ENCODE measurements at regions not wholly inside any gene's neighbourhood (a gene's known extent, or its start where the extent isn't known, plus 50 kb on each side); places are given as distances from the start of the nearest gene placed in this dataset.

DNA sequence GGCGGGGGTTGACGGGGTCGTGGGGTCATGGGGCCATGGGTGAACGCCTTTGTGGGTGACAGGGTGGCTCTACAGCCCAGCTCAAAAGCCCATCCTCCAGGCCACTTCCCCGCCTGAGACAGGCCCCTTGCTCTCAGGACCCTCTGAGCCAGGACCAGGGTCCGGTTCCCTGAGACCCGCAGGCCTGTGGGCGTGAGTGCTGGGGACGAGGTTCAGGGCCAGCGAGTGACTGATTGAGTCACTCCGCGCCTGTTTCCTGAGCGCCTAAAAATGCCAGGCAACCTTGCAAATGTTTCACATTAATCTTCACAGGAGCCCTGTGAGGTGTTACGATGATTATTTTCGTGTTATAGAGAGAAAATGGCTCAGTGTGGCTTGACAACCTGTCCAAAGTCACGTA is 97.8 kb downstream of the ZNF674 start:
- Histone ChIP-seq H3K4me1 (ENCODE audit: insufficient read depth) (no peaks in the 10 kb centered on the region), H3K36me3 (ENCODE audit: insufficient read depth) (no peaks in the 10 kb centered on the region), H3K4me3 (ENCODE audit: low read depth, low read length) (peak overlapping the region; percentile 62), H3K27ac (ENCODE audit: low read depth) (no peak overlapping the region)
- WGBS = 1% methylated on average over 15 of the region's 16 CpGs
- DNase-seq (ENCODE audit: extremely low spot score) = no peak

DNA sequence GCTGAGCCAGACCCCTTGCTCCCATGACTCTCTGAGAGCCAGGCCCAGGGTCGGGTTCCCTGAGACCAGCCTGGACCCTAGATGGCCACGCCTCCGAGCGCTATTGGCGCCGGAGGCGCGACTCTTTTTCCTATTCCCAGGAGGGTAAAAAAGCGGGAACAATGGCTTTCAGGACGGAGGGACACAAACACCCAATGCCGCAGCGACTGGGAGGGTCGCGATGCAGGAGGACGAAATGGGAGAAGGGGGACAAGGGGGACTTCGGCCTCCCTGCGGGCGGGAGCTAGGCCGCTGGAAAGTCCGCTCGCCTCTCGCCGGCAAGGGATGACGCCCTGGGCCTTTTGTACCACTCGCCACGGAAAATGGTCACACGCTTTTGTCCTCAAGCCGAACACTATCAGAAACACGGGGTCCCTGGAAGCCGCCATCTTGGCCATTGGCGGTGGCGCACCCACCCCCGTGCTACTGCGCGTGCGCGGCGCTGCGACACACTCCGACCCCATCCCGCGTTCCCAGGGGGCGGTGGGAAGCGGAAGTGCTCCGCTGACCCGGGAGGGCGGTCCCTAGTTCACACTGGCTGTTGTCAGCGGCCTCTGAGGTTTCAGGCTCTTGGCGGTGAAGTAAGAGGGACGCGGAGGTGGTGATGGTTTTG is 98.4 kb downstream of the ZNF674 start:
- peak overlapping the region; percentile 62 for H3K4me3 ChIP-seq (ENCODE audit: low read depth, low read length)
- no peak overlapping the region for H3K27ac ChIP-seq (ENCODE audit: low read depth)
- DNase-seq (ENCODE audit: extremely low spot score) = no peak
- no peaks in the 10 kb centered on the region for H3K36me3 ChIP-seq (ENCODE audit: insufficient read depth)
- under 1% methylated on average over 50 of the region's 51 CpGs for WGBS
- H3K4me1 ChIP-seq (ENCODE audit: insufficient read depth) = no peaks in the 10 kb centered on the region

DNA sequence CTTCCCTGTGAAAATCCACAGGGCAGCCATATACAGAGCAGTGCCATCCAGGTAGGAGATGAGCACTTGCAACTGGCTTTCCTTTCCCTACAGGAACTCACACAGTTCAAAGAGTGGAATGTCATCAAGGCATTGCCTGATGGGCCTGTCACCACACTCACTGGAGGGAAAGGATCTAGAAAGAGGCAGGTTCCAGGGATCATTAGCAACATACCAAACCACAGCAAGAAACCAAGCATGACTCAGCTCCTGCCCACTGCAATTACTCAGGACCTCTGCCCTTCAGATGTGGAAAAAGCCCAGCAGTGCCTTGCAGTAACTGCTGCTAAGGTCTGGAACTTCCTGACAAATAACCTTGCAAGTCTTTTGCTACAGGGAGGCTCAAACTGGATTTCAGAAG is 101.2 kb downstream of the ZNF674 start:
- no peak overlapping the region for H3K27ac ChIP-seq (ENCODE audit: low read depth)
- no peaks in the 10 kb centered on the region for H3K36me3 ChIP-seq (ENCODE audit: insufficient read depth)
- H3K4me3 ChIP-seq (ENCODE audit: low read depth, low read length) = no peak overlapping the region
- H3K4me1 ChIP-seq (ENCODE audit: insufficient read depth) = no peaks in the 10 kb centered on the region
- no peak for DNase-seq (ENCODE audit: extremely low spot score)

DNA sequence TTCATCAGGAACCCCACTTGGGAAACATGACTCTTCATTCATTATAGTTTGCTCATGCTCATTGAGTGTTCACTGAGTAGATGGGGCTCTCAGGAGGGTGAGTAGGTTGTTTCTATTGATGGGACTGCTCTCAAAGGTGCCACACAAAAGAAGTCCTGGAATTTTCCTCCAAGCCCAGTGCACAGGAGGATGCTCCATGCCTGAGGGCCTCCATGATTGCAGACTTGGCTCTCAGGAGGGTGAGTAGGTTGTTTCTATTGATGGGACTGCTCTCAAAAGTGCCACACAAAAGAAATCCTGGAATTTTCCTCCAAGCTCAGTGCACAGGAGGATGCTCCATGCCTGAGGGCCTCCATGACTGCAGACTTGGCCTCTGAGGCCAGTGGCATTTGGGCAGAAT is 108.5 kb downstream of the ZNF674 start:
- Histone ChIP-seq H3K27ac (ENCODE audit: low read depth) (no peak overlapping the region), H3K36me3 (ENCODE audit: insufficient read depth) (no peaks in the 10 kb centered on the region), H3K4me3 (ENCODE audit: low read depth, low read length) (no peak overlapping the region), H3K4me1 (ENCODE audit: insufficient read depth) (no peaks in the 10 kb centered on the region)
- no peak for DNase-seq (ENCODE audit: extremely low spot score)

DNA sequence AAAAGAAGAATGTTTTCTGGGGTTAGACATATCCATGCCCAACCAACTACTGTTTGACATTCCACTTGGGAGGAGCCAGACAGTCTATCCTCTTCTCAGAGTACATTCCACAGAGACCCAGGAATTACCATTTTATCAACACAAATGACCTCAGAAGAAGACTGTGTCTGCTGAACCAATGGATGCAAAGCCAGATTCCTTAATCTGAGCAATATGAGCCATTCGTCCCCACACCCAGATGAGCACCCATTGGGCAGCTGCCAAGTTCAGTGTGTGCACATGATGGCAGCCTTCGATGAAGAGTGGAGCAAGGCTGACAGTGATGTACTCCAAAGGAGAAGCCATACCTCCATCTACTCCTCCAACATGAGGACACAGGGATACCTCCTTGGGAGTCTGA is 111.3 kb downstream of the ZNF674 start:
- DNase-seq (ENCODE audit: extremely low spot score) = no peak
- H3K4me3 ChIP-seq (ENCODE audit: low read depth, low read length) = no peak overlapping the region
- H3K4me1 ChIP-seq (ENCODE audit: insufficient read depth) = no peaks in the 10 kb centered on the region
- H3K36me3 ChIP-seq (ENCODE audit: insufficient read depth) = no peaks in the 10 kb centered on the region
- H3K27ac ChIP-seq (ENCODE audit: low read depth) = no peak overlapping the region
- WGBS = 67% methylated on average over 2 of the region's 2 CpGs

DNA sequence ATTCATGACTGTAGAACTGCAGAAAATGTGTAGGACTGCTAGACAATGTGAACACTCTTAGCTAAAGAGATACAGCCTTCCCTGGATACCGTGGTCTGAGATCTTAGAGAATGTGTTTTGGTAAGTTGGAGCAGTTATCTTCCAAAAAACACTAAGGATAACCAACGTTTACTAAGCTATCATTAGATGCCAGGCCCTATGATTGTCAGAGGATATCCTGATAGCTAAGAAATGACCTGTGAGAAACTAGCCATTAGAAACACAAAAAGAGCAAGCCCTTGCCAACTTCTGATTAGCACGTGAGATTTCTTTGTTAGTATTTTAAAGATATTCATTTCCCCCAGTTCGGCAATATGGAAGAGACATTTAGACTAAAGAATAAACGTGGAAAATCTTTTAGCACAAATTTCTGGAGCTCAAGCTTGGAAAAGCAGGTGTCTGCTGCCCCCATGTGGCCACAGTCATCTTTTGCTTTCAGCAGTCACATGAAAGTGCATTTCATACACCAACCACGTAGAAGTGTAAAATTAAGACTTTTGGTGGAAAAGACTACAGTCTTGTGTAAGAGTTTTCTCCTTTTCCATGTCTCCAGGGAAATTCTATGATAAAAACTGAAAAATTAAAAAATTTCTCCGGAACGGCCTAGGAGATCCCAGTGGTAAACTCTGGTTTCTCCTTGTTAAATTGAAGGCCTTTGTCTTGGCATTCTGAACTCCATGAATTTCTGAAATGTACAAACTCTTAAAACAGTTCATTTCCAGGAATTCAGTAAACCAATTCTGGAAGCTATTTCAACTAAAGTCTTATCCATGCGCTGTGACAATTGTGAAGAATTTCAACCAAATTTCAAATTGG is 136.4 kb downstream of the ZNF674 start:
- no peak overlapping the region for H3K4me3 ChIP-seq (ENCODE audit: low read depth, low read length)
- 22% methylated on average over 9 of the region's 9 CpGs for WGBS
- DNase-seq (ENCODE audit: extremely low spot score) = no peak

DNA sequence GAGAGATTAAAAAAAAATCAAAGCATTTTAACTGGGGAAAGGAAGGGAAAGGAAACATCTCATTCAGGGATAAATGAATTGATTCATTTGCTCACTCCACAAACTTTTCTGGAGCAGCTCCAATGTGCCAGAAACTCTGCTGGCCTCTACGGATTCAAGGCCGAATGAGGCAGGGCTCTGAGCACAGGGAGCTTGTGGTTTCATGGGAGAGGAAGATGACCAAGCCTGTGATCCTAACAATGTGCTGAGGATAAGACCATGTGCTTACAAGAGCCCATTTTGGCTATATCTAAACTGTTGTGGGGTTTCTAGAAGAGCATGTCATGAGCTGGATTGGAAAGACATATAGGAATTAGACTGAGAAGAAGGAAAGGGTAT is 137.5 kb downstream of the ZNF674 start:
- Histone ChIP-seq H3K4me1 (ENCODE audit: insufficient read depth) (no peaks in the 10 kb centered on the region), H3K36me3 (ENCODE audit: insufficient read depth) (no peaks in the 10 kb centered on the region), H3K4me3 (ENCODE audit: low read depth, low read length) (no peak overlapping the region), H3K27ac (ENCODE audit: low read depth) (no peak overlapping the region)
- WGBS = 60% methylated on average over 2 of the region's 2 CpGs
- DNase-seq (ENCODE audit: extremely low spot score) = no peak

More for the DNA sequence above, 136.4 kb downstream of the ZNF674 start:
- Histone ChIP-seq H3K27ac (ENCODE audit: low read depth) (no peak overlapping the region), H3K4me1 (ENCODE audit: insufficient read depth) (no peaks in the 10 kb centered on the region), H3K36me3 (ENCODE audit: insufficient read depth) (no peaks in the 10 kb centered on the region)

DNA sequence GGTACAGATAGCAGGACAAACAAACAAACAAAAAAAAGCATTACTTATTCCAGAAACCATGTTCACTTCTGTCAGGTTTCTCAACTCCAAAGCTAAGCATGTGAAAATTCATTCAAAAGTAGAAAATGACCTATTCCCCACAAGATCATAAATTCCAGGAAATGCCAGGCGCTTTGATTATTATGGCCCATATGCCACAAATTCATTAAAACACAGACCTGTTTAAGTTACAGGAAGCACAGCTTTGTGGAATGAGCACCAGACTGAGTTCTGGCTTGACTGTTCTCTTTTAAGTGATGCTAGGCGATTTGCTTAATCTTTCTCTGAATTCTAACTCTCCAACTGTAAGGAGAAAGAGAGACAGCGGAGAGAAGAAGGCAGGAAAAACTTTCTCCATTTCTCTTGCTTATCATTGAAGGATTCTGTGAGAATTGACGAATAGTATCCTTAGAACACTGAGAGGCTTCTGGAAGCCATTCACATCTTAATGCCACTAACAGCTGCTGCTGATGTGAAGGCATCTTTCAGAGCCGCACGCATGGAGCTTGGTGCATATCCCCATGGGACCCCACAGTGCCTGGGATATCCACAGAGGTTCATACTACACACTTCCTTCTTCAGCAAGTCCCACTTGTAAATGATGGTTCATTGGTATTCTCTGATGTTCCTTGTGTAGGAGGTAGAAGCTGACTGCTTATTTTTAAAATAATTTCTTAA is 138.0 kb downstream of the ZNF674 start:
- 71% methylated on average over 6 of the region's 6 CpGs for WGBS
- Histone ChIP-seq H3K36me3 (ENCODE audit: insufficient read depth) (no peaks in the 10 kb centered on the region), H3K4me3 (ENCODE audit: low read depth, low read length) (no peak overlapping the region), H3K4me1 (ENCODE audit: insufficient read depth) (no peaks in the 10 kb centered on the region), H3K27ac (ENCODE audit: low read depth) (no peak overlapping the region)
- no peak for DNase-seq (ENCODE audit: extremely low spot score)

DNA sequence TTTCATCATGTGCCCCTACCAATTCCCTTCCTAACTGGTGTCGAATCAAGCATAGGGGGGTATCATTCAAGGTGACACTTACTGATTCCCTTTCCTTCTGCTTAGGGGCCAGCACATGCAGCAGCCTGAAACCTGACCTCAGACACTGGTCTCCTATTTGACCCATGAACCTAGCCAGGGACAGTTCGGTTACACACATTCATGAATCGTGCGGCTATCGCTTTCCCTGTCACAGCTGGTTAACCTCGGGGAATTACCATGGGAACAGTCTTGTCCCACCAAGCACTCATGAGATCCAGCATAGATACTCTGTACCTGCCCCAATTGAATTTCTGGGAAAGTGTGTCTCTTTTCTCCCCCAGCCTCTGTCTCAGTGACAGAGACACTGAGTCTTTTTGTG is 140.4 kb downstream of the ZNF674 start:
- no peak for DNase-seq (ENCODE audit: extremely low spot score)
- Histone ChIP-seq H3K36me3 (ENCODE audit: insufficient read depth) (no peaks in the 10 kb centered on the region), H3K27ac (ENCODE audit: low read depth) (no peak overlapping the region), H3K4me1 (ENCODE audit: insufficient read depth) (no peaks in the 10 kb centered on the region), H3K4me3 (ENCODE audit: low read depth, low read length) (no peak overlapping the region)
- 92% methylated on average over 6 of the region's 6 CpGs for WGBS

DNA sequence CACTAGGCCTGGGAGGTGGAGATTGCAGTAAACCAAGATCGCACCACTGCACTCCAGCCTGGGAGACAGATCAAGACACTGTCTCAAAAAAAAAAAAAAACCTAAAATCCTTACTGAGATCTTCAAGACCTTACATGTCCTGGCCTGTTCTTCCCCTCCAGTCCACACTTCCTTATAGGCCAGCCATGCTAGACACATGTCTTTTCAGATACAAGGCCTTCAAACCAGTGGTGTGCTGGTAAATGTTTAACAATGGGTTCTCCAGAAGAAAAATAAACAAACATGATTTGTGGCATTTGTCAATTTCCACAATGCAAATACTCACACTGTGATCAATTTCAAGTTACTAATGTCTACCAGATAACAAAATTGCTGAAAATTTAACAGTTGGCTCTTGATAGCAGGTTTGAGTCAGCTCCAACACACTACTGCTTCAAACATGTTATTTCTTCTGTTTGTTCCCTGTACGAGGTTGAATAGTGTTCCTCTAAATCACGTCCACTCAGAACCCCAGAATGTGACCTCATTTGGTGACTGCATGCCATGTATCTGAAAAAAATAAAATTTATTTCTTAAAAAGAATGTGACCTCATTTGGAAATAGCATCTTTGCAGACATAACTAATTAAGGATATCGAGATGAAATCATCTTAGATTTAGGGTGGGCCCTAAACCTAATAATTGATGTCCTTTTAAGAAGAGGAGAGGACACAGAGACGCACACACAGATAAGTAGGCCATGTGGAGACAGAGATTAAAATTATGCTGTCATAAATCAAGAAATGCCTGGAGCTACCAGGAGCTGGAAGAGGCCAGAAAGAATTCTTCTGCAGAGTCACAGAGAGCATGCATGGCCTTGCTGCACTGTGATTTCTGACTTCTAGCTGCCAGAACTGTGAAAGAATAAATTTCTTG is 144.4 kb downstream of the ZNF674 start:
- 80% methylated on average over 5 of the region's 5 CpGs for WGBS
- no peaks in the 10 kb centered on the region for H3K4me1 ChIP-seq (ENCODE audit: insufficient read depth)
- H3K27ac ChIP-seq (ENCODE audit: low read depth) = no peak overlapping the region
- no peak for DNase-seq (ENCODE audit: extremely low spot score)
- H3K36me3 ChIP-seq (ENCODE audit: insufficient read depth) = no peaks in the 10 kb centered on the region
- no peak overlapping the region for H3K4me3 ChIP-seq (ENCODE audit: low read depth, low read length)

DNA sequence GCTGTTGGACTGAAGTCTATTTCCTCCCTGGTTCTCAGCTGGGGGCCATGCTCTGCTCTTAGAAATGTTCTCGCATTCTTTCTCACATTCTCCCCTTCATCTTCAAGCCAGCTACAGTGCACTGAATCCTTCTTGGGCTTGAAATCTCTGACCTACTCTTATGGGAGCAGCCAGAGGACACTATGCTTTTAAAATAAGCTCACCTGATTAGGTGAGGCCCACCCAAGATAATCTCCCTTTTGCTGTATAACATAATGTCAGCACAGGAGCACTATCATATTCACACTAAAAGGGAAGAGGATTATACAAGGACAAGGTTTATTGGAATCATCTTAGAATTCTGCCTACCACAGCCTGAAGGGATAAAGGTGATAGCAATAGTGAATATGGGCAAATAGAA is 146.3 kb downstream of the ZNF674 start:
- no peak overlapping the region for H3K27ac ChIP-seq (ENCODE audit: low read depth)
- H3K4me1 ChIP-seq (ENCODE audit: insufficient read depth) = no peaks in the 10 kb centered on the region
- no peak for DNase-seq (ENCODE audit: extremely low spot score)
- 93% methylated on average over 1 of the region's 1 CpG for WGBS
- H3K4me3 ChIP-seq (ENCODE audit: low read depth, low read length) = no peak overlapping the region
- no peaks in the 10 kb centered on the region for H3K36me3 ChIP-seq (ENCODE audit: insufficient read depth)

DNA sequence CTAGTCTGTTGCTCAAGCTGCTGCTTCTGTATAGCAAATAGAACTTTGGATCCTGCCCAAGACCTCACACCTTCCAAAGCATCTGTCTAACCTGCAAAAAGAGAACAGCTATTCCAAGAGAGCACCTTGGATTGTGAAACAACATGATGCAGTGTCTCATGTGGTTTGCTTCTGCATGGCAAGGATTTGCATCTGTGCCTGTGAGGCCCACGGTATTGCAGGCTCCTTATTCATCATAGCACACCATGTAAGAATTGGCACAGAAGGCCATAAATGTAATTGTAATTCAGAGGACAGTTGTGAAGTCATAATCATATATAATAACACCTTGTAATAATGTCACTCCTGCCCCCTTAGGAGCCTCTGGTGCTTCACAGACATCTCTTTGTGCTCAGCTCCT is 147.1 kb downstream of the ZNF674 start:
- no peak for DNase-seq (ENCODE audit: extremely low spot score)
- H3K27ac ChIP-seq (ENCODE audit: low read depth) = no peak overlapping the region
- WGBS = 36% methylated on average over 1 of the region's 1 CpG
- H3K4me1 ChIP-seq (ENCODE audit: insufficient read depth) = no peaks in the 10 kb centered on the region
- H3K4me3 ChIP-seq (ENCODE audit: low read depth, low read length) = no peak overlapping the region
- H3K36me3 ChIP-seq (ENCODE audit: insufficient read depth) = no peaks in the 10 kb centered on the region

DNA sequence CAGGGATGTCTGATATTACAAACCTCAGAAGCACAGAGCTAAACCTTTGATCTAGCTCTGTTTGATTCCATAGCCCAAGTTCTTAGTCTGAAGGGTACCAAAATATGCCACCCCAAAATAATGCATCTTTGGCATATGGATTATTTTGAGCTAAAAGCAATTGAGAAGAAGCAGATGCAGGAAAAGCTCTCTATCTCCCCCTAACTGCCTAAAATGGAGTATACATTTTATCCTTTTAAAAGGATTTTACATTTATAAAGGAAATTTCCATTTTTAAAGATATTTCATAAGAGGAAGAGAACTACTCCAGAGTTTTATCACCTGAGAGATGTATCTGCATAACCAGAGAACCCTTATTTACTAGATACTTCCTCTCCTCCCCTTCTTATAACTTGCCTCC is 158.7 kb downstream of the ZNF674 start:
- no peaks in the 10 kb centered on the region for H3K36me3 ChIP-seq (ENCODE audit: insufficient read depth)
- H3K4me1 ChIP-seq (ENCODE audit: insufficient read depth) = no peaks in the 10 kb centered on the region
- DNase-seq (ENCODE audit: extremely low spot score) = no peak
- no peak overlapping the region for H3K27ac ChIP-seq (ENCODE audit: low read depth)
- H3K4me3 ChIP-seq (ENCODE audit: low read depth, low read length) = no peak overlapping the region
